Liver (tissue), 8 donors: ENCODE measurements at regions not wholly inside any gene's neighbourhood (a gene's known extent, or its start where the extent isn't known, plus 50 kb on each side); places are given as distances from the start of the nearest gene placed in this dataset.

Source experiments
- DNase-seq: peaks from one replicate; pipeline ENCODE4 v3.0.0-alpha.2; 2017; ENCODE audit warnings: low spot score
- H3K27ac ChIP-seq, 2 donors: one replicate each; pipeline ENCODE4 v1.7.0; 2013; ENCODE audit warnings: inconsistent platforms in 2 of 2, low read length in 2 of 2, control low read depth in 1 of 2, low read depth in 1 of 2, mild to moderate bottlenecking in 1 of 2
- H3K27me3 ChIP-seq, 4 donors: one replicate each; pipeline versions ENCODE4 v1.6.1 to v1.7.0; 2013; ENCODE audit warnings: low read length in 3 of 4, inconsistent platforms in 1 of 4, mild to moderate bottlenecking in 1 of 4, moderate library complexity in 1 of 4; ENCODE audit not compliant: control insufficient read depth in 4 of 4, insufficient read depth in 4 of 4
- H3K36me3 ChIP-seq, 4 donors: one replicate each; pipeline versions ENCODE4 v1.6.1 to v1.7.0; 2013; ENCODE audit warnings: low read length in 3 of 4, mild to moderate bottlenecking in 3 of 4, low read depth in 1 of 4, moderate library complexity in 1 of 4; ENCODE audit not compliant: control insufficient read depth in 4 of 4, insufficient read depth in 3 of 4
- H3K4me1 ChIP-seq, 4 donors: one replicate each; pipeline versions ENCODE4 v1.6.1 to v1.7.0; 2013; ENCODE audit warnings: low read length in 3 of 4, mild to moderate bottlenecking in 3 of 4, moderate library complexity in 1 of 4; ENCODE audit not compliant: control insufficient read depth in 4 of 4, insufficient read depth in 4 of 4
- H3K4me3 ChIP-seq, 3 donors: one replicate each; pipeline versions ENCODE4 v1.6.1 to v1.7.0; 2013; ENCODE audit warnings: low read length in 3 of 3, control low read depth in 1 of 3, low read depth in 1 of 3, mild to moderate bottlenecking in 1 of 3
- H3K9ac ChIP-seq, 2 donors: one replicate each; pipeline ENCODE4 v1.7.0; 2013; ENCODE audit warnings: low read length in 2 of 2, mild to moderate bottlenecking in 2 of 2, moderate library complexity in 2 of 2, control low read depth in 1 of 2, low read depth in 1 of 2
- H3K9me3 ChIP-seq, 4 donors: one replicate each; pipeline versions ENCODE4 v1.6.1 to v1.7.0; 2013; ENCODE audit warnings: low read length in 3 of 4; ENCODE audit not compliant: control insufficient read depth in 4 of 4
- CTCF ChIP-seq: fragments of 150-350 bp; IDR thresholded peaks from 2 replicates; pipeline ENCODE4 v1.5.1; 2017; ENCODE audit warnings: improper control_type of control experiment, low read depth, low read length; ENCODE audit not compliant: missing input control
- EGR1 ChIP-seq, 2 donors: IDR thresholded peaks; 2 replicates each; pipeline ENCODE4 v1.6.1; 2016 to 2018; ENCODE audit warnings: antibody characterized with exemption in 2 of 2, low read depth in 2 of 2
- FOXA1 ChIP-seq: IDR thresholded peaks from 2 replicates; pipeline ENCODE4 v1.6.1; 2016; ENCODE audit warnings: antibody characterized with exemption
- FOXA2 ChIP-seq: IDR thresholded peaks from 2 replicates; pipeline ENCODE4 v1.6.1; 2016; ENCODE audit warnings: antibody characterized with exemption
- GABPA ChIP-seq, 2 donors: IDR thresholded peaks in 1 of 2; conservative IDR thresholded peaks in 1 of 2; 2 replicates each; pipeline ENCODE4 v1.6.1; 2016; ENCODE audit warnings: antibody characterized with exemption in 2 of 2, mild to moderate bottlenecking in 1 of 2, moderate library complexity in 1 of 2
- HNF4A ChIP-seq, 2 donors: conservative IDR thresholded peaks; 2 replicates each; pipeline ENCODE4 v1.6.1; 2016; ENCODE audit warnings: antibody characterized with exemption in 2 of 2, mild to moderate bottlenecking in 2 of 2
- HNF4G ChIP-seq: IDR thresholded peaks from 2 replicates; pipeline ENCODE4 v1.6.1; 2016; ENCODE audit warnings: antibody characterized with exemption
- JUND ChIP-seq, 2 donors: IDR thresholded peaks; 2 replicates each; pipeline ENCODE4 v1.6.1; 2016; ENCODE audit warnings: antibody characterized with exemption in 2 of 2
- NR2F2 ChIP-seq: IDR thresholded peaks from 2 replicates; pipeline ENCODE4 v1.6.1; 2016; ENCODE audit warnings: antibody characterized with exemption
- RAD21 ChIP-seq, 2 donors: IDR thresholded peaks; 2 replicates each; pipeline ENCODE4 v1.6.1; 2016; ENCODE audit warnings: antibody characterized with exemption in 2 of 2, mild to moderate bottlenecking in 2 of 2
- REST ChIP-seq: IDR thresholded peaks from 2 replicates; pipeline ENCODE4 v1.6.1; 2016; ENCODE audit warnings: antibody characterized with exemption, mild to moderate bottlenecking
- RXRA ChIP-seq, 2 donors: IDR thresholded peaks; 2 replicates each; pipeline ENCODE4 v1.6.1; 2017 to 2018; ENCODE audit warnings: antibody characterized with exemption in 2 of 2, mild to moderate bottlenecking in 1 of 2
- TAF1 ChIP-seq: conservative IDR thresholded peaks from 2 replicates; pipeline ENCODE4 v1.6.1; 2016; ENCODE audit warnings: antibody characterized with exemption, mild to moderate bottlenecking
- YY1 ChIP-seq: IDR thresholded peaks from 2 replicates; pipeline ENCODE4 v1.6.1; 2016; ENCODE audit warnings: antibody characterized with exemption, mild to moderate bottlenecking
- ZBTB33 ChIP-seq: IDR thresholded peaks from 2 replicates; pipeline ENCODE4 v1.6.1; 2016; ENCODE audit warnings: antibody characterized with exemption
- WGBS: extraction: QIAGEN DNeasy Blood & Tissue Kit; methylation state at CpG from one replicate; pipeline ENCODE4 v1.1.7; 2013; 5-methylcytosine and 5-hydroxymethylcytosine counted together
- donor health status: healthy.
- donor health status: healthy.
- donor health status: healthy.
- donor health status: healthy.
- donor health status: healthy.

- no peak overlapping the region for H3K27ac ChIP-seq
- no peaks in the 10 kb centered on the region for H3K4me1 ChIP-seq
- H3K9ac ChIP-seq, result no peak overlapping the region
- H3K27me3 ChIP-seq, result no peaks in the 10 kb centered on the region
- DNase-seq, result no peak
- H3K36me3 ChIP-seq, result no peaks in the 10 kb centered on the region
- WGBS, result 82% methylated on average over 2 of the region's 2 CpGs
- TF ChIP-seq GABPA (IDR thresholded peaks at IDR 0.05 in 1 of 2, conservative IDR thresholded peaks at IDR 0.05 in 1 of 2) (no peak), HNF4A (conservative IDR thresholded peaks at IDR 0.05) (no peak), ZBTB33 (no peak), FOXA1 (no peak), TAF1 (no peak), JUND (IDR thresholded peaks at IDR 0.05) (no peak), NR2F2 (no peak)
- no peaks in the 10 kb centered on the region for H3K9me3 ChIP-seq
- no peak overlapping the region for H3K4me3 ChIP-seq
These were observed 521.1 kb upstream of the MGAT4C start for GRCh38 chr12:86777325-86777724.

- no peaks in the 10 kb centered on the region for H3K27me3 ChIP-seq
- no peaks in the 10 kb centered on the region for H3K36me3 ChIP-seq
- no peaks in the 10 kb centered on the region for H3K9me3 ChIP-seq
- 76% methylated on average over 1 of the region's 1 CpG for WGBS
- TF ChIP-seq FOXA2 (no peak), RXRA (IDR thresholded peaks at IDR 0.05) (no peak), YY1 (no peak), REST (no peak), HNF4G (no peak), RAD21 (IDR thresholded peaks at IDR 0.05) (no peak), FOXA1 (no peak)
- no peak overlapping the region for H3K9ac ChIP-seq
- H3K27ac ChIP-seq, result no peak overlapping the region
- H3K4me3 ChIP-seq, result no peak overlapping the region
- no peak for DNase-seq
- no peaks in the 10 kb centered on the region for H3K4me1 ChIP-seq
These were observed 518.7 kb upstream of the MGAT4C start for GRCh38 chr12:86774841-86775388.

DNA sequence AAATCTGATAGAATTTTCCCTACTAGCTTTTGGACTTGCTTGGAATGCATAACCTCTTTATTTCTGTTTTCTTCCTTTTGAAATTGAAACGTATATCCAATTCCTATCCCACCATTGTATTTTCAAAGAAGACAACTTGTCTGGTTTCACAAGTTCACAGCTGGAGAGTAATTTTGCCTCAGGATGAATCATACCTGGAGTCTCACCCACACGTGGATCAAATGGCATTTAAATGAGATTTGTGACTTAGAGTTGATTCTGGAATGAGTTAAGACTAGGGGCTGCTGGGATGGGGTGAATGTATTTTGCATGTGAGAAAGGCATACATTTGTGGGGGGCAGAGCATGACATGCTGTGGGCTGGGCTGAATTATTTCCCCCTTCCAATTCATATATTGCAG is 516.5 kb upstream of the MGAT4C start:
- Histone ChIP-seq H3K36me3 (no peaks in the 10 kb centered on the region), H3K9me3 (no peaks in the 10 kb centered on the region), H3K27ac (no peak overlapping the region), H3K4me3 (no peak overlapping the region), H3K9ac (no peak overlapping the region), H3K4me1 (no peaks in the 10 kb centered on the region), H3K27me3 (no peaks in the 10 kb centered on the region)
- 56% methylated on average over 2 of the region's 2 CpGs for WGBS
- TF ChIP-seq EGR1 (IDR thresholded peaks at IDR 0.05; ENCODE audit: low read depth in 2 of 2), result no peak
- no peak for TF ChIP-seq RAD21 (IDR thresholded peaks at IDR 0.05)
- TF ChIP-seq HNF4G, result no peak
- TF ChIP-seq NR2F2, result no peak
- no peak for TF ChIP-seq CTCF
- TF ChIP-seq GABPA (IDR thresholded peaks at IDR 0.05 in 1 of 2, conservative IDR thresholded peaks at IDR 0.05 in 1 of 2), result no peak
- TF ChIP-seq YY1, result no peak
- TF ChIP-seq JUND (IDR thresholded peaks at IDR 0.05), result no peak
- TF ChIP-seq FOXA2, result no peak
- DNase-seq, result no peak
